ENCODE measurements at regions not wholly inside any gene's neighbourhood (a gene's known extent, or its start where the extent isn't known, plus 50 kb on each side); places are given as distances from the start of the nearest gene placed in this dataset.
"Not testable (repeated sequence)": the region's sequence is repeated elsewhere in the genome, so short reads cannot be mapped to it uniquely, and the experiment has no call there.

DNA sequence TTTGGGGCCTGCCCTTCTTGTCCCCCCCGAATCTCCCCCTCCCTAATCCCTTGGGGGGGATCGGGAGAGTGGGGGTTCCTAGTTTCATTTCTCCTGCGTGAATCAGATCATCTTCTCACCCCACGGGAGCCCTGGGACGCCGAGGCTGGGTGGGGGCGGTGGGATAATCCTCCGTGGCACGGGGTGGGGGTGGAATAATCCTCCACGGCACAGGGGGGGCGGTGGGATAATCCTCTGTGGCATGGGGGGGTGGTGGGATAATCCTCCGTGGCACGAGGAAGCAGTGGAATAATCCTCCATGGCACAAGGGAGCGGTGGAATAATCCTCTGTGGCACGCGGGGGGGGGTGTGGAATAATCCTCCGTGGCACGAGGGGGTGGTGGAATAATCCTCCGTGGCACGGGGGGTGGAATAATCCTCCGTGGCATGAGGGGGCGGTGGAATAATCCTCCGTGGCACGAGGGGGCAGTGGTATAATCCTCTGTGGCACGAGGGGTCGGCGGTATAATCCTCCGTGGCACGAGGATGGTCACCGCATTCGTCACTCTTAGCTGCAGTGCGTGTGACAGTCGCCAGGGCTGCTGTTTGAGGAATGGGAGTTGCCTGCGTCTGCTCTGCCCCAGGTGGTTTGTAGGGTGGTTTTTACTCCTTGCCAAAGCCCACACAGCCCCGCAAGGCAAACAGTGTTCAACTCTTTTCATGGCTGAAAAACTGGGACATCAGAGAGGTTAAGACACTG is 156.9 kb downstream of the LAT start:
- DNase-seq: no peak

- DNase-seq: not testable (repeated sequence)
Measured at GRCh38 chr16:29141121-29141520, 156.3 kb downstream of the LAT start.

DNA sequence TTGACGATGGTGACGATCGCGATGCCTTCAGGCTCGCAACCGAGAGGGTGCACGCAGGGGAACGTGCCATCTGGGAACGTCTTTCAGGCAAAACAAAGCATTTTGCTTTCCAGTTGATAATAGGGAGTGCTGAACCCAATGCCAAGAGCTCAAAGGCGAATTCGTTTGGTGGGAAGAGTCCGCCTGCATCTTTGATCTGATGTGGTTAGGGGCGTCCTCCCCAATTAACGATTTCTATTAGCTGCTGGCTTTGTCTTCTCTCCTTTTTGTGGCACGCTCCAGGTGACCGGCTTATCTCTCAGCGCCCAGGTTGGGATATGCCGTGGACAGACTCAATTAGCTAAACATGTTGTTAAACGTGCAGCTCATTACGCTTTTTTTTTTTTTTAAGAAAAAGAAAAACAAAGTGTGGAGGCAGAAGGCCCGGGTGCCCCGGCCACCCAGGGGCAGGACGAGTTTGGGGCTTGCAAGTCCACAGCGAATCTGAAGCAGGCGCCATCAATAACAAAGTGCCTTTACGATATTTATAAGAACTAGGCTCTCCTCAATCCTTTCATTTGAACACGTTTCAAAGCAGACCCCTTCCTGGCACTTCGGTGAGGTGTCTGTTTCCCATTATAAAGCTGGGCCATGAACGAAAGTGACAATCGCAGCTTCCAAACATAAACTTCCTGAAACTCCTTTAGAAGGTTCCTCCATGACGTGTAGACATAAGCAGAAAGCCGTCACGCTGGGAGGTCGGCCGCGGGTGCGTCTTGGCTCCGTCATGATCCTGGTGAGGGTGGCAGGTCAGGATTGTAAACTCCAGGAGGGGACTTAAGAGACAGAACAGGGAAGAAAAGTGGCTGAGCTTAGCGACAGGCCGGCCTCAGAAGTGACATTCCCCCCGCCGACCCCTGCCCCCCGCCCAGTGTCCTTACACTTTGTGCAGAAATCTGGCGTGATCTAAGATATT is 155.3 kb downstream of the LAT start:
- not testable (repeated sequence) for DNase-seq

- DNase-seq: no peak
Measured at GRCh38 chr16:29139261-29139802, 154.5 kb downstream of the LAT start.

GRCh38 chr16:29138698-29139097 is 153.8 kb downstream of the LAT start:
- not testable (repeated sequence) for DNase-seq

DNA sequence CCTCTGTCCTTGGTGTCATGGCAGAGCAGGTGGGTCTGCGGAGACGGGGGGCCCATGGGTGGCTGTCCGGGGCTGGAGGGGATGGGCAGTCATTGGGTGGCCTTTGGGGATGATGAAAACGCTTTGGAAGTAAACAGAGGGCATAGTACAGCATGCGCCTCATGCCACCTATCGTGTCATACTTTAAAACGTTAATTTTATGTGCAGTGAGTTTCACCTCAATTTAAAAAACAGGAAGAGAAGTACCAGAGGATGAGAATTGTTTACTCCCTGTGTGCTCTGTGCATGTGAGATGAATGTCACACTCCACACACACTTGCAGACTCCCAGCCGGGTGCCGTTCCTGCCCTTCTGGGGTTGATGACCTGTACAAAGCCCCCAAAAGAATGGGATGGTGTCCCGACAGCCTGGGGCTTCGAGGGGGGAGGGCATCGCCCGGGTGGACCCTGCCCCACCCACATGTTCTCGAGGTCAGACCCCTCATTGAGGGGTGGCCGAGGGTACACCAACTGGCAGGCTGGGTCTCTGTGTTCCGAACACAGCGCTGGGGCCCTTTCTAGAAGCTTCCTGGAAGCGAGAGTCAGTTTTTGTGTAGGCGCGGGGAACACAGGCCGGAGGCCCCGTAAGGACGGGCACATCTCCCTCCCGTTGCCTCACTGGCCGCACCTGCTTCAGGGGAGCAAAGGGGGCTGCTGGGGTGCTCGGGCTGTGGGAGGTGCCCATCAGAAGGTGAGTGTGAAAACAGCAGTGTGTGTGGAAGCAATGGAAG is 153.2 kb downstream of the LAT start:
- DNase-seq: not testable (repeated sequence)

- DNase-seq: not testable (repeated sequence)
Measured at GRCh38 chr16:29137461-29137860, 152.6 kb downstream of the LAT start.

DNA sequence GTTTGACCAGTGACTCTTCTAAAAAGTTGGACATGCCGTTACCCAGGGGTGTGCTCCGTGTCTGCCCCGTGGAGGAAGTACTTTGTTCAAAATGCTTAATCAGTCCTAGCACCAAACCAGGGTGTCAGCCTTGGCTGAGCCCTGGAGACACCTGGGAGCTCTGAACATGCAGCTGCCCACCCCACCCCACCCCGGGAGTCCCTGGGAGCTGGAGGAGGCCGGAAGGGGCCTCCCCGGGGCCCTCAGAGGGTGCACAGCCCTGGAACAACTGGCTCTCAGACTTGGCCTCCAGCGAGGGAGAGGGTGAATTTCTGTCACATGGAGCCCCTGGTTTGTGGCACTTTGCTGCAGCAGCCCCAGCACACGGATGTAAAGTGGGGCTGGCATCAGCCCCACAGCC is 152.1 kb downstream of the LAT start:
- DNase-seq: not testable (repeated sequence)

DNA sequence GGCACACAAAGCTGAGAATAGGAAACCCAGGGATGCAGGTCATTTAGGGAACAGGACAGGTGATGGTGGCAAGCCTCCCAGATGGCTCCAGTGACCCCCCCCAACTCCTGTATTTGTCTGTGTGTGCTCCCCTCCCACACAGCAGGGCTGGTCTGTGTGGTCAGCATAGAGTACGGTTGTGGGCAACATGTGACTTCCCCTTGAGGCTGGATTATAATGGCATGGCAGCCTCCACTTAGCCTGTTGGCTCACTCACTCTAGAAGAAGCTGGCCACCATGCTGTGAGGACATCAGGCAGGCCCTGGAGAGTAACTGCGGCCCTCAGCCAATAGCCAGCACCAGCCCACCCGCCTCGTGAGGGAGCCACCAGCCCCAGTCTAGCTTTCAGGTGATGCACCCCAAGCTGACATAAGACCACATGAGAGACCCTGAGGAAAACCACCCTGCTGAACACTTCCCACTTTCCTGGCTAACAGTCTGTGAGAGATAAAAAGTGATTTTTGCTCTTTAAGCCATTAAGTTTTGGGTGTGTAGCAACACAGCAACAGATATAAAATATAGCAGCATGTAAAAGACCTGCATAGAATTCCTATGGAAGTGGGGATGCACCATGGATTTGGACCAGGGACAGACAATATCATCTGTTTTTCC is 151.3 kb downstream of the LAT start:
- DNase-seq: not testable (repeated sequence)

- not testable (repeated sequence) for DNase-seq
Measured at GRCh38 chr16:29135098-29135497, 150.2 kb downstream of the LAT start.

DNA sequence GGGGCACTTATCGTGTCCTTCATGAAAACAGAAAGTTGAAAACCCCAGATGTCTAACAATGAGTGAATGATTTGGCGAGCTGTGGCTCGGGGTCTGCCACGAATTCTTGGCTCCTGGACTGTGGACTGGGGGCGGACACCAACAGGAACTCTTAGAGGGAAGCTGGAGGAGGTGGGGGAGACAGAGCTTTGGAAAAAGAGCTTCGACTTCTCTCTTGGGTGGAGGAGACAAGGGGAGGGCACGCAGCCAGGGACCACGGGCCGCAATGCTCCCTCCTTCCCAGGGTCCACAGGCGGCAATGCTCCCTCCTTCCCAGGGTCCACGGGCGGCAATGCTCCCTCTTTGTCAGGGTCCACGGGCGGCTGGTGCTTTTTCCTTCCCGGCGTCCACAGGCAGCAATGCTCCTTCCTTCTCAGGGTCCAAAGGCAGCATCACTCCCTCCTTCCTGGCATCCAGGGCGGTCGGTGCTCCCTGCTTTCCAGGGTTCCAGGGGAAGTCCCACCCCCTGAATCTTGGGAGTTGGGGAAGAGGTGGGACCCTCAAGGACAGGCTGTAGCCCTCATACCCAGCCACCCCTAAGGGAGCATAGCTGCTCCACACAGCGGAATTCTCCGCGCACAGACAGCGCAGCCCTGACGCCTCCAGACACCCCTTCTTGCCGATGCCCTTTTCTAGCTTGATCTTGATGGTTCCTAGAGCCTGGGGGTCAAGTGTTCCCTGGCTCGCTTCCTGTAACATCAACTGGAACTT is 149.0 kb downstream of the LAT start:
- not testable (repeated sequence) for DNase-seq

- DNase-seq: not testable (repeated sequence)
Measured at GRCh38 chr16:29132869-29133268, 148.0 kb downstream of the LAT start.

- not testable (repeated sequence) for DNase-seq
Measured at GRCh38 chr16:29132444-29132843, 147.6 kb downstream of the LAT start.

GRCh38 chr16:29130901-29131851 is 146.3 kb downstream of the LAT start:
- DNase-seq: not testable (repeated sequence)

DNA sequence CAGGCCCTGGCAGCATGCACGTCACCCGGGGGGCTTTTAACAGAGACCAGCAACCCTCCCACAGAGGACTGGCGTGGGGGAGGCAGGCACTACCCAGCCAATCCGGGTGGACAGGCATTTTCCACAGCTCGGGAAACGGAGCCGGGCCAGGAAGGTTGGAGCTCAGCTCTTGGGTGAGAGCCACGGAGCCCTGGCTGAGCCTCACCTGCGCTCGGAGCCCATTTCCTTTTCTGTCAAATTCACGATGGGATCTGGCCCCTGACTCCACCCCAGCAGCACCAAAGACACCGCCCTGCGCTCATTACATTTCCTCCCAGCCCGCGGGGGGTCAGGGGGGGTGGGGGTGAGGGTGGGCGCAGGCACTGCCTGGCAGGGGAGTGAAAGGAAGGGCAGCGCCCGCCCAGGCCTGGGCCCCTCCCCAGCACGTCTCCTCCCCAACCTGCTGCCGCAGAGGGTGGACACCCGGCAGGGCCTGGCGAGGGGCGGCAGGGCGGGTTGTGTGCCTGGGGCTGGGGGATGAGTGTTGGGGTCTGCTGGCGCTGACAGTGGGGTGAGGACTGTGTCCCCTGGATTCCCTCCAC is 145.4 kb downstream of the LAT start:
- not testable (repeated sequence) for DNase-seq

- not testable (repeated sequence) for DNase-seq
Measured at GRCh38 chr16:29129458-29130038, 144.7 kb downstream of the LAT start.

- DNase-seq: not testable (repeated sequence)
Measured at GRCh38 chr16:29128732-29129457, 144.0 kb downstream of the LAT start.

DNA sequence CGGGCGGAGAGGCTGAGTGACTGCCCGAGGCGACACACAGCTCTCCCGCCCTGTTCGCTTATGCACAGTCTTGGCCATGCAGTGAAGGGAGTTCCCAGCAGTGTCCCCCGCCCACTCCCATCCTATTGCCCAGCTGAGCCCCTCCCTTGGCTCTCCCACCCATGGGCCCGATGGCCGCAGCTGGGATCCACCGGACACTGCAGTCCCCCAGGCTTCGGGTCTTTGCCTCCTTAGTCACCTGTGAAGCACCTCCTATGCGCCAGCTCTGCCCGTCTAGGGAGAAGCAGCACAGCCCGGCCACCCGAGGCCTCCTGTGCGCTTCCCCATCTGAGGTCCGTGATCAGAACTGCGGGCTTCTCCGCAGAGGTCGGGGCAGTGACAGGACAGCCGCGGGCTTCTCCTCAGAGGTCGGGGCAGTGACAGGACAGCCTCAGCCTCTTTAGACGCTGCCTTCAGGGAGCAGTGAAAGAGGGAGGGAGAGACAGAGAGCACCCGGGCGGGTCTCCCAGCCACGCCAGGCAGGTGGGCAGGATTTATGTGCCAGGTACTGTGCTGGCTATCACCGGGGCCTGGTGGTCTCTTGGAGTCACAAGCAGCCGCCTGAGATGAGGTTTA is 143.1 kb downstream of the LAT start:
- DNase-seq: not testable (repeated sequence)

Measured in NCI-H446 (cell line).